ENCODE measurements at regions not wholly inside any gene's neighbourhood (a gene's known extent, or its start where the extent isn't known, plus 50 kb on each side); places are given as distances from the start of the nearest gene placed in this dataset.

- no peak overlapping the region for H3K9ac ChIP-seq (ENCODE audit: low read depth in 1 of 3, low read length in 3 of 3)
- no peak overlapping the region for H3K27ac ChIP-seq (ENCODE audit: low read depth, low read length)
- H3K4me3 ChIP-seq (ENCODE audit: low read length in 3 of 3) = no peak overlapping the region
- H3K36me3 ChIP-seq (ENCODE audit: control insufficient read depth in 3 of 3, insufficient read depth in 3 of 3, low read length in 3 of 3) = no peaks in the 10 kb centered on the region
- H3K27me3 ChIP-seq (ENCODE audit: control insufficient read depth in 3 of 3, insufficient read depth in 3 of 3, low read length in 3 of 3) = no peaks in the 10 kb centered on the region
- H3K9me3 ChIP-seq (ENCODE audit: control insufficient read depth in 3 of 3, low read length in 3 of 3) = no peaks in the 10 kb centered on the region
- H3K4me1 ChIP-seq (ENCODE audit: control insufficient read depth in 3 of 3, insufficient read depth in 3 of 3, low read length in 3 of 3) = peaks cover 0 to 8% (median 5%) of the 10 kb centered on the region in 3 donors
These were observed 77.2 kb upstream of the CD44 start for GRCh38 chr11:35061516-35062440.

- Histone ChIP-seq H3K9ac (ENCODE audit: low read depth in 1 of 3, low read length in 3 of 3) (no peak overlapping the region), H3K27ac (ENCODE audit: low read depth, low read length) (no peak overlapping the region), H3K4me1 (ENCODE audit: control insufficient read depth in 3 of 3, insufficient read depth in 3 of 3, low read length in 3 of 3) (peaks cover 0 to 8% (median 5%) of the 10 kb centered on the region in 3 donors), H3K36me3 (ENCODE audit: control insufficient read depth in 3 of 3, insufficient read depth in 3 of 3, low read length in 3 of 3) (no peaks in the 10 kb centered on the region), H3K4me3 (ENCODE audit: low read length in 3 of 3) (no peak overlapping the region), H3K27me3 (ENCODE audit: control insufficient read depth in 3 of 3, insufficient read depth in 3 of 3, low read length in 3 of 3) (no peaks in the 10 kb centered on the region), H3K9me3 (ENCODE audit: control insufficient read depth in 3 of 3, low read length in 3 of 3) (no peaks in the 10 kb centered on the region)
These were observed 75.5 kb upstream of the CD44 start for GRCh38 chr11:35063488-35063931.

- Histone ChIP-seq H3K27ac (ENCODE audit: low read depth, low read length) (no peak overlapping the region), H3K9ac (ENCODE audit: low read depth in 1 of 3, low read length in 3 of 3) (no peak overlapping the region), H3K4me3 (ENCODE audit: low read length in 3 of 3) (no peak overlapping the region), H3K4me1 (ENCODE audit: control insufficient read depth in 3 of 3, insufficient read depth in 3 of 3, low read length in 3 of 3) (peaks cover 0 to 8% (median 5%) of the 10 kb centered on the region in 3 donors), H3K27me3 (ENCODE audit: control insufficient read depth in 3 of 3, insufficient read depth in 3 of 3, low read length in 3 of 3) (no peaks in the 10 kb centered on the region), H3K9me3 (ENCODE audit: control insufficient read depth in 3 of 3, low read length in 3 of 3) (no peaks in the 10 kb centered on the region), H3K36me3 (ENCODE audit: control insufficient read depth in 3 of 3, insufficient read depth in 3 of 3, low read length in 3 of 3) (no peaks in the 10 kb centered on the region)
These were observed 74.7 kb upstream of the CD44 start for GRCh38 chr11:35064114-35064800.

DNA sequence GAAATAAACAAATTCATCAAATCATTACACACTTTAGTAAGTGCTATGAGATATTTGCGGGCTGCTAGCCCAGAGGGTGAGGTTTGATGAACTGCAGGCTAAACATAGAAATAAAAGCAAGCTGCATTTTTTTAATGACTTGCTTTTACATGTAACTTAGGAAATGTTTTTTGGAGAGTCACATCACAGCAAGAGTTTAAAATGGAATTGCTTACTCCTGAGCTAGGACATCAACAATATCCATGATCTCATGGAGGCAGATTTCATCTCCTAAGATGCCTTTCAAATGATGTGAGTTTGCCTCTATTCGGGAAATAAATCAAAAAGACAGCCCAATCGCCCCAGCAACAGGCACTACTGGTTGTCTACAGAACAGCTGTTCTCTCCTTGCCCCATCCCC, 73.4 kb upstream of the CD44 start:
- H3K4me1 ChIP-seq (ENCODE audit: control insufficient read depth in 3 of 3, insufficient read depth in 3 of 3, low read length in 3 of 3) = peaks cover 0 to 8% (median 5%) of the 10 kb centered on the region in 3 donors
- H3K9me3 ChIP-seq (ENCODE audit: control insufficient read depth in 3 of 3, low read length in 3 of 3) = no peaks in the 10 kb centered on the region
- H3K4me3 ChIP-seq (ENCODE audit: low read length in 3 of 3) = no peak overlapping the region
- peak overlapping the region; percentile 11 for H3K27ac ChIP-seq (ENCODE audit: low read depth, low read length)
- H3K27me3 ChIP-seq (ENCODE audit: control insufficient read depth in 3 of 3, insufficient read depth in 3 of 3, low read length in 3 of 3) = no peaks in the 10 kb centered on the region
- no peak overlapping the region for H3K9ac ChIP-seq (ENCODE audit: low read depth in 1 of 3, low read length in 3 of 3)
- H3K36me3 ChIP-seq (ENCODE audit: control insufficient read depth in 3 of 3, insufficient read depth in 3 of 3, low read length in 3 of 3) = no peaks in the 10 kb centered on the region

- H3K4me1 ChIP-seq (ENCODE audit: control insufficient read depth in 3 of 3, insufficient read depth in 3 of 3, low read length in 3 of 3) = peaks cover 0 to 8% (median 5%) of the 10 kb centered on the region in 3 donors
- no peaks in the 10 kb centered on the region for H3K36me3 ChIP-seq (ENCODE audit: control insufficient read depth in 3 of 3, insufficient read depth in 3 of 3, low read length in 3 of 3)
- peak overlapping the region; percentile 11 for H3K27ac ChIP-seq (ENCODE audit: low read depth, low read length)
- H3K27me3 ChIP-seq (ENCODE audit: control insufficient read depth in 3 of 3, insufficient read depth in 3 of 3, low read length in 3 of 3) = no peaks in the 10 kb centered on the region
- H3K9ac ChIP-seq (ENCODE audit: low read depth in 1 of 3, low read length in 3 of 3) = no peak overlapping the region
- no peaks in the 10 kb centered on the region for H3K9me3 ChIP-seq (ENCODE audit: control insufficient read depth in 3 of 3, low read length in 3 of 3)
- no peak overlapping the region for H3K4me3 ChIP-seq (ENCODE audit: low read length in 3 of 3)
These were observed 72.9 kb upstream of the CD44 start for GRCh38 chr11:35066030-35066429.

DNA sequence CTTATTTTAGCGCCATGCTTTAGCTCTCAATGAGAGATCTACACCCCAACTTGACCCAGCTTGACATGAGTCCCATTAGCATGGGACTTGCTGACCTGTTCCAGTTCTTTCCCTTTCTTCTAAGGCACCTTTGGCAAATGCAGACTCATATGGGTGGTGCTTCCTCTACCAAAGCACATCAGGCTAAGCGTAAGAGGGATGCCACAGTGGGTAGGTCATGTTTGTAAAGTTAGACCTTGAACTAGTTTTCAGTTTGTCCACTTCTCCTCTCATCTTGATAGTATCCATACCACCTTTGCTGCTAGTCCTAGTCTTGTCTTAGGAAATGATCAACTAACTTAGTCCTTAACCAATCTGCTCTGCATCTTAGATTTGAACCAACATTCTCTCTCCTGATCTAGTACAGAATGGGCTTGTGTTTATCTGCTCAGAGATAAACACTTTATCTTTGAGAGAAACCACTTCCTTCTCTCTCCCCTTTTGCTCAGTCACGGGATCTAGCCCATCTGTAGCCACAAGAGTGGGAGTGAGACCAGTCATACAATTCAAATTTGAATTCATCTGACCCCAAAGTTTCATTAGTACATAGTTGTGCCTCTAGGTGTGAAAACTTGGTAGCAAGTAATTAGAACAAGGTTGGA, 72.1 kb upstream of the CD44 start:
- H3K27ac ChIP-seq (ENCODE audit: low read depth, low read length) = no peak overlapping the region
- no peaks in the 10 kb centered on the region for H3K27me3 ChIP-seq (ENCODE audit: control insufficient read depth in 3 of 3, insufficient read depth in 3 of 3, low read length in 3 of 3)
- peaks cover 0 to 8% (median 5%) of the 10 kb centered on the region in 3 donors for H3K4me1 ChIP-seq (ENCODE audit: control insufficient read depth in 3 of 3, insufficient read depth in 3 of 3, low read length in 3 of 3)
- H3K9ac ChIP-seq (ENCODE audit: low read depth in 1 of 3, low read length in 3 of 3) = no peak overlapping the region
- H3K36me3 ChIP-seq (ENCODE audit: control insufficient read depth in 3 of 3, insufficient read depth in 3 of 3, low read length in 3 of 3) = no peaks in the 10 kb centered on the region
- H3K4me3 ChIP-seq (ENCODE audit: low read length in 3 of 3) = no peak overlapping the region
- no peaks in the 10 kb centered on the region for H3K9me3 ChIP-seq (ENCODE audit: control insufficient read depth in 3 of 3, low read length in 3 of 3)

- Histone ChIP-seq H3K9ac (ENCODE audit: low read depth in 1 of 3, low read length in 3 of 3) (no peak overlapping the region), H3K4me3 (ENCODE audit: low read length in 3 of 3) (no peak overlapping the region), H3K27ac (ENCODE audit: low read depth, low read length) (no peak overlapping the region), H3K36me3 (ENCODE audit: control insufficient read depth in 3 of 3, insufficient read depth in 3 of 3, low read length in 3 of 3) (no peaks in the 10 kb centered on the region), H3K4me1 (ENCODE audit: control insufficient read depth in 3 of 3, insufficient read depth in 3 of 3, low read length in 3 of 3) (peaks cover 0 to 1% (median under 1%) of the 10 kb centered on the region in 3 donors), H3K27me3 (ENCODE audit: control insufficient read depth in 3 of 3, insufficient read depth in 3 of 3, low read length in 3 of 3) (no peaks in the 10 kb centered on the region), H3K9me3 (ENCODE audit: control insufficient read depth in 3 of 3, low read length in 3 of 3) (no peaks in the 10 kb centered on the region)
These were observed 67.2 kb upstream of the CD44 start for GRCh38 chr11:35071722-35072121.

DNA sequence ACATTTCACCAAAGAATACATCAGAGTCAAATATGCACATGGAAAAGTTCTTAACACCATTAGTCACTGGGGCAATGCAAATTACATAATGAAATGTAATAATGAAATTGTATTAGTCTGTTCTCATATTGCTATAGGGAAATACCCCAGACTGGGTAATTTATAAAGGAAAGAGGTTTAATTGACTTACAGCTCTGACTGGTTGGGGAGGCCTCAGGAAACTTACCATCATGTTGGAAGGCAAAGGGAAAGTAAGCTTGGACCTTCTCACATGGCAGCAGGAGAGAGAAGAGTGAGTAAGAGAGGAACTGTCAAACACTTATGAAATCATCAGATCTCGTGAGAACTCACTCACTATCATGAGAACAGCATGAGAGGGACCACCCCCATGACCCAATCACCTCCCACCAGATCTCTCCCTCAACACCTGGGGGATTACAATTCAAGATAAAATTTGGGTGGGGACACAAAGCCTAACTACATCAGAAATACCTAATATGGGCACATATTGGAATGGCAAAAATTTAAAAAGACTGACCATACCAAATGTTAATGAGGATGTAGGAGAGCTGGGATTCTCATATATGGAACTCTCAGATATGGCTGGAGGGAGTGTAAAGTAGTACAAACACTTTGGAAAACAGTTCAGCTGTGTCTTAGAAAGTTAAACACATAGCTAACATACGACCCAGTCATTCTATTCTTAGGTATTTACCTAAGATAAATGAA, 65.1 kb upstream of the CD44 start:
- Histone ChIP-seq H3K36me3 (ENCODE audit: control insufficient read depth in 3 of 3, insufficient read depth in 3 of 3, low read length in 3 of 3) (no peaks in the 10 kb centered on the region), H3K27me3 (ENCODE audit: control insufficient read depth in 3 of 3, insufficient read depth in 3 of 3, low read length in 3 of 3) (no peaks in the 10 kb centered on the region), H3K4me3 (ENCODE audit: low read length in 3 of 3) (no peak overlapping the region), H3K9me3 (ENCODE audit: control insufficient read depth in 3 of 3, low read length in 3 of 3) (no peaks in the 10 kb centered on the region), H3K4me1 (ENCODE audit: control insufficient read depth in 3 of 3, insufficient read depth in 3 of 3, low read length in 3 of 3) (peaks cover 0 to 7% (median 3%) of the 10 kb centered on the region in 3 donors), H3K27ac (ENCODE audit: low read depth, low read length) (no peak overlapping the region), H3K9ac (ENCODE audit: low read depth in 1 of 3, low read length in 3 of 3) (no peak overlapping the region)

- Histone ChIP-seq H3K36me3 (ENCODE audit: control insufficient read depth in 3 of 3, insufficient read depth in 3 of 3, low read length in 3 of 3) (no peaks in the 10 kb centered on the region), H3K9ac (ENCODE audit: low read depth in 1 of 3, low read length in 3 of 3) (no peak overlapping the region), H3K9me3 (ENCODE audit: control insufficient read depth in 3 of 3, low read length in 3 of 3) (no peaks in the 10 kb centered on the region), H3K4me1 (ENCODE audit: control insufficient read depth in 3 of 3, insufficient read depth in 3 of 3, low read length in 3 of 3) (peaks cover 0 to 7% (median 3%) of the 10 kb centered on the region in 3 donors), H3K27me3 (ENCODE audit: control insufficient read depth in 3 of 3, insufficient read depth in 3 of 3, low read length in 3 of 3) (no peaks in the 10 kb centered on the region), H3K4me3 (ENCODE audit: low read length in 3 of 3) (no peak overlapping the region), H3K27ac (ENCODE audit: low read depth, low read length) (peak overlapping the region; percentile 51)
These were observed 62.5 kb upstream of the CD44 start for GRCh38 chr11:35076201-35077100.
